CD14-positive monocyte (primary cell): ENCODE measurements at regions not wholly inside any gene's neighbourhood (a gene's known extent, or its start where the extent isn't known, plus 50 kb on each side); places are given as distances from the start of the nearest gene placed in this dataset.

Experiments
- DNase-seq, 3 donors: peaks; one replicate each; pipeline ENCODE4 v3.0.0-alpha.2; 2011 to 2022
- H2AFZ ChIP-seq: 2 replicates; pipeline ENCODE4 v1.6.0; 2012; ENCODE audit warnings: mild to moderate bottlenecking, low read depth, low read length, inconsistent platforms; ENCODE audit not compliant: insufficient read depth, poor library complexity, severe bottlenecking
- H3K27ac ChIP-seq, 2 donors: 1 replicate in 1 of 2; 2 replicates in 1 of 2; pipeline ENCODE4 v1.5.1; 2012 to 2013; ENCODE audit warnings: low read length in 2 of 2, control low read depth in 1 of 2, inconsistent platforms in 1 of 2, low read depth in 1 of 2, mild to moderate bottlenecking in 1 of 2
- H3K27me3 ChIP-seq, 2 donors: one replicate each; pipeline versions ENCODE4 v1.6.0 to v1.6.1; 2011 to 2013; ENCODE audit warnings: low read length in 2 of 2; ENCODE audit not compliant: control insufficient read depth in 2 of 2, insufficient read depth in 2 of 2
- H3K36me3 ChIP-seq, 2 donors: replicated peaks in 1 of 2; 1 replicate in 1 of 2; 2 replicates in 1 of 2; pipeline versions ENCODE4 v1.5.1 to v1.6.1; 2012 to 2013; ENCODE audit warnings: low read length in 2 of 2, control low read depth in 1 of 2, inconsistent platforms in 1 of 2, mild to moderate bottlenecking in 1 of 2; ENCODE audit not compliant: insufficient read depth in 2 of 2, control insufficient read depth in 1 of 2
- H3K4me1 ChIP-seq, 2 donors: 1 replicate in 1 of 2; 2 replicates in 1 of 2; pipeline versions ENCODE4 v1.5.1 to v1.6.1; 2012 to 2013; ENCODE audit warnings: low read length in 2 of 2, control low read depth in 1 of 2, inconsistent platforms in 1 of 2, mild to moderate bottlenecking in 1 of 2, moderate library complexity in 1 of 2; ENCODE audit not compliant: insufficient read depth in 2 of 2, control insufficient read depth in 1 of 2
- H3K4me2 ChIP-seq: replicated peaks from 2 replicates; pipeline ENCODE3; 2012; ENCODE audit warnings: low read length, moderate library complexity, mild to moderate bottlenecking; ENCODE audit not compliant: poor library complexity, severe bottlenecking; ENCODE audit errors: extremely low read depth
- H3K4me3 ChIP-seq, 3 experiments: fragments of 200-600 bp in 1 of 3; sonication (generic) in 1 of 3; replicated peaks in 1 of 3; 1 replicate in 2 of 3; 2 replicates in 1 of 3; pipeline ENCODE4 v1.5.1; 2011 to 2013; ENCODE audit warnings: low read length in 3 of 3, mild to moderate bottlenecking in 3 of 3, control low read depth in 2 of 3, low read depth in 2 of 3, inconsistent platforms in 1 of 3, moderate library complexity in 1 of 3
- H3K79me2 ChIP-seq: 2 replicates; pipeline ENCODE4 v1.6.0; 2012; ENCODE audit warnings: mild to moderate bottlenecking, control low read depth, inconsistent platforms, low read length, moderate library complexity; ENCODE audit not compliant: insufficient read depth
- H3K9ac ChIP-seq: 2 replicates; pipeline ENCODE4 v1.6.0; 2017; ENCODE audit warnings: low read length, mild to moderate bottlenecking; ENCODE audit not compliant: insufficient read depth, poor library complexity, severe bottlenecking
- H3K9me3 ChIP-seq, 2 donors: replicated peaks in 1 of 2; 1 replicate in 1 of 2; 2 replicates in 1 of 2; pipeline versions ENCODE4 v1.5.1 to v1.6.1; 2012 to 2013; ENCODE audit warnings: low read length in 2 of 2, control low read depth in 1 of 2; ENCODE audit not compliant: control insufficient read depth in 1 of 2, insufficient read depth in 1 of 2
- H4K20me1 ChIP-seq: 2 replicates; pipeline ENCODE4 v1.6.0; 2012; ENCODE audit warnings: mild to moderate bottlenecking, low read length, control low read depth, moderate library complexity; ENCODE audit not compliant: insufficient read depth
- H3K27ac Mint-ChIP-seq, 7 donors: one replicate each; pipeline ENCODE4 v1.8.0; 2020; ENCODE audit warnings: mild to moderate bottlenecking in 7 of 7, mixed read lengths in 7 of 7, moderate library complexity in 6 of 7, inconsistent platforms in 2 of 7
- H3K27me3 Mint-ChIP-seq, 3 donors: one replicate each; pipeline ENCODE4 v1.8.0; 2021 to 2022; ENCODE audit warnings: low read depth in 3 of 3, mild to moderate bottlenecking in 3 of 3, mixed read lengths in 3 of 3, moderate library complexity in 3 of 3, inconsistent platforms in 1 of 3
- H3K36me3 Mint-ChIP-seq, 2 donors: one replicate each; pipeline ENCODE4 v1.8.0; 2020; ENCODE audit warnings: mixed read lengths in 2 of 2, inconsistent platforms in 1 of 2, mild to moderate bottlenecking in 1 of 2
- H3K4me1 Mint-ChIP-seq: one replicate; pipeline ENCODE4 v1.8.0; 2020; ENCODE audit warnings: mild to moderate bottlenecking, mixed read lengths
- H3K4me3 Mint-ChIP-seq, 2 donors: one replicate each; pipeline ENCODE4 v1.8.0; 2020; ENCODE audit warnings: mild to moderate bottlenecking in 2 of 2, mixed read lengths in 2 of 2, moderate library complexity in 1 of 2
- H3K9me3 Mint-ChIP-seq, 7 donors: one replicate each; pipeline ENCODE4 v1.8.0; 2020 to 2022; ENCODE audit warnings: mixed read lengths in 7 of 7, mild to moderate bottlenecking in 6 of 7, moderate library complexity in 6 of 7, inconsistent platforms in 2 of 7
- CTCF ChIP-seq: fragments of 200-600 bp; IDR thresholded peaks from one replicate; pipeline ENCODE4 v1.8.0; 2022; ENCODE audit warnings: antibody characterized with exemption, mild to moderate bottlenecking
- WGBS: methylation state at CpG from one replicate; pipeline ENCODE4 v1.1.5; 2013; ENCODE audit warnings: missing lambda C conversion rate; ENCODE audit not compliant: insufficient coverage; 5-methylcytosine and 5-hydroxymethylcytosine counted together
- intact Hi-C, 2 donors: fragments of 100-400 bp; cut with micrococcal nuclease; formaldehyde crosslinking; loops; one replicate each; pipeline versions ENCODE4 v1.15.0 to v1.15.1; 2023

GRCh38 chr15:94855409-94856266, 624.3 kb downstream of the MCTP2 start:
- H2AFZ ChIP-seq = no peak overlapping the region
- H3K36me3 Mint-ChIP-seq = no peaks in the 10 kb centered on the region
- H3K4me3 Mint-ChIP-seq = no peak overlapping the region
- H3K36me3 ChIP-seq = no peaks in the 10 kb centered on the region
- H3K27me3 ChIP-seq = no peaks in the 10 kb centered on the region
- DNase-seq = no peak
- peaks cover 0 to 1% (median 0%) of the 10 kb centered on the region in 3 donors for H3K27me3 Mint-ChIP-seq
- H3K4me1 Mint-ChIP-seq = no peaks in the 10 kb centered on the region
- H3K4me3 ChIP-seq = no peak overlapping the region
- no peak overlapping the region for H3K27ac ChIP-seq
- H3K4me1 ChIP-seq = no peaks in the 10 kb centered on the region
- no peak for TF ChIP-seq CTCF
- H3K9me3 Mint-ChIP-seq = peaks cover 10 to 21% (median 15%) of the 10 kb centered on the region in 7 donors
- no peaks in the 10 kb centered on the region for H4K20me1 ChIP-seq
- H3K9me3 ChIP-seq = peaks cover 20 to 27% of the 10 kb centered on the region in 2 donors
- H3K4me2 ChIP-seq = no peak overlapping the region
- 94% methylated on average over 45 of the region's 49 CpGs for WGBS
- intact Hi-C loops = no loop called here
- H3K27ac Mint-ChIP-seq = no peak overlapping the region
- no peaks in the 10 kb centered on the region for H3K79me2 ChIP-seq
- H3K9ac ChIP-seq = no peak overlapping the region

GRCh38 chr15:94856267-94856854, 625.0 kb downstream of the MCTP2 start:
- Histone ChIP-seq H3K4me2 (no peak overlapping the region), H3K9ac (no peak overlapping the region), H3K27ac (no peak overlapping the region), H3K36me3 (no peaks in the 10 kb centered on the region), H3K9me3 (peaks cover 20 to 27% of the 10 kb centered on the region in 2 donors), H2AFZ (no peak overlapping the region), H3K27me3 (no peaks in the 10 kb centered on the region), H3K4me3 (no peak overlapping the region), H3K4me1 (no peaks in the 10 kb centered on the region), H3K79me2 (no peaks in the 10 kb centered on the region), H4K20me1 (no peaks in the 10 kb centered on the region)
- intact Hi-C loops = no loop called here
- H3K4me3 Mint-ChIP-seq = no peak overlapping the region
- no peak overlapping the region for H3K27ac Mint-ChIP-seq
- peaks cover 0 to 1% (median 0%) of the 10 kb centered on the region in 3 donors for H3K27me3 Mint-ChIP-seq
- WGBS = 94% methylated on average over 49 of the region's 50 CpGs
- no peak for TF ChIP-seq CTCF
- no peak for DNase-seq
- no peaks in the 10 kb centered on the region for H3K4me1 Mint-ChIP-seq
- no peaks in the 10 kb centered on the region for H3K36me3 Mint-ChIP-seq
- peaks cover 10 to 25% (median 15%) of the 10 kb centered on the region in 7 donors for H3K9me3 Mint-ChIP-seq
